GM19397 (cell line): ENCODE measurements at regions not wholly inside any gene's neighbourhood (a gene's known extent, or its start where the extent isn't known, plus 50 kb on each side); places are given as distances from the start of the nearest gene placed in this dataset.

Experiments used
- ATAC-seq: cut with Tn5 transposase; IDR thresholded peaks from one replicate; pipeline ENCODE4 v1.9.1; 2021; ENCODE audit warnings: mild to moderate bottlenecking, moderate library complexity; ENCODE audit not compliant: unreplicated experiment

GRCh38 chr2:118169359-118170005 is 81.2 kb downstream of the INSIG2 start:
- ATAC-seq, result no peak

DNA sequence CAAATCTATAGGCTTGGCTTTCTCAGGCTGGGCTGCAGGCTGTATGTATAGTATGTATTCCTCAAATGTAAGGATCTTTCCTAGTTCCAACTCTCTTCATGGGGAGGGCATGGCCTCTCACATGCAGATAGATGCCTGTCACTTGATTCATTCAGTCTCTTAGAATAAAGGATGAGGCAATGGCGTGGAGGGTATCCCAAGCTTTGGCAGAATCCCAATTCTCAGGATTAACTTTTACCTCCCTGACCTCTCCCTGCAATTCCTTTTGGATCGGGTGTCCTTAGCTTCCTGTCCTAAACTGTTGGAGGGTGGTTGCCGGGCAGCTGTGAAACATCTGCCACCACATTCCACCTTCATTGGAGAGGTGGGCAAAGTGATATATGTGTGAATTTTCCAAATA is 80.3 kb downstream of the INSIG2 start:
- no peak for ATAC-seq

DNA sequence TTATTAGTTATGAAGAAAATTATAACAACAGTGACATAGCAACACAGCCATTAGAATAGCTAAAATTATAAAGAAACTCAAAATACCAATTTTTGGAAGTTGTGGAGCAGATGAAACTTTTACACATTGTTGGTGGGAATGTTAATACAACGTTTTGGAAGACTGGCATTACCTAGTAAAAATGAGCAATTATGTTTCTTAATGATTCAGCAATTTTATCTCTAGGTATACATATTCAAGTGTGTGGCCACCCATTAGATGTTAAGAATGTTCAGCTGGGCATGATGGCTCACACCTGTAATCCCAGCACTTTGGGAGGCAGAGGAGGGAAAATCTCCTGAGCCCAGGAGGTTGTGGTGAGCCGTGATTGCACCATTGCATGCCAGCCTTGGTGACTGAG is 78.8 kb downstream of the INSIG2 start:
- no peak for ATAC-seq

GRCh38 chr2:118166242-118166641 is 78.0 kb downstream of the INSIG2 start:
- ATAC-seq, result no peak

- ATAC-seq, result no peak
These were observed 77.3 kb downstream of the INSIG2 start for GRCh38 chr2:118165595-118165994.
